Loucy (cell line): ENCODE measurements at regions not wholly inside any gene's neighbourhood (a gene's known extent, or its start where the extent isn't known, plus 50 kb on each side); places are given as distances from the start of the nearest gene placed in this dataset.
"Not testable (repeated sequence)": the region's sequence is repeated elsewhere in the genome, so short reads cannot be mapped to it uniquely, and the experiment has no call there.

ENCODE experiments used
- H2AFZ ChIP-seq: fragments of 200-600 bp; sonication (generic); 2 replicates; pipeline ENCODE4 v1.6.0; 2016; ENCODE audit warnings: antibody characterized with exemption, mild to moderate bottlenecking, low read length, moderate library complexity
- H3F3A ChIP-seq: fragments of 200-600 bp; 2 replicates; pipeline ENCODE4 v1.6.0; 2016; ENCODE audit warnings: antibody characterized with exemption, low read depth, mild to moderate bottlenecking
- H3K27me3 ChIP-seq: fragments of 200-600 bp; sonication (generic); 2 replicates; pipeline ENCODE4 v1.6.1; 2014; ENCODE audit warnings: low read length, mild to moderate bottlenecking; ENCODE audit not compliant: insufficient read depth, poor library complexity, severe bottlenecking
- H3K36me3 ChIP-seq: fragments of 200-600 bp; sonication (generic); 2 replicates; pipeline ENCODE4 v1.6.1; 2016; ENCODE audit warnings: low read length; ENCODE audit not compliant: insufficient read depth
- H3K4me1 ChIP-seq: fragments of 200-600 bp; sonication (generic); 2 replicates; pipeline ENCODE4 v1.5.1; 2014; ENCODE audit warnings: low read length, mild to moderate bottlenecking; ENCODE audit not compliant: insufficient read depth, poor library complexity, severe bottlenecking
- H3K4me2 ChIP-seq: fragments of 200-600 bp; sonication (generic); 2 replicates; pipeline ENCODE4 v1.6.0; 2014; ENCODE audit warnings: antibody characterized with exemption, low read length, low read depth, mild to moderate bottlenecking; ENCODE audit not compliant: poor library complexity, severe bottlenecking
- H3K4me3 ChIP-seq: fragments of 200-600 bp; sonication (generic); 2 replicates; pipeline ENCODE4 v1.5.1; 2014; ENCODE audit warnings: low read length, mild to moderate bottlenecking, mixed read lengths; ENCODE audit not compliant: poor library complexity, severe bottlenecking
- H3K79me2 ChIP-seq: fragments of 200-600 bp; sonication (generic); 2 replicates; pipeline ENCODE4 v1.6.1; 2014; ENCODE audit warnings: low read length; ENCODE audit not compliant: insufficient read depth
- H3K9ac ChIP-seq: fragments of 200-600 bp; sonication (generic); 2 replicates; pipeline ENCODE4 v1.6.0; 2014; ENCODE audit warnings: mild to moderate bottlenecking, low read depth, low read length, moderate library complexity; ENCODE audit not compliant: poor library complexity, severe bottlenecking
- H3K9me2 ChIP-seq: fragments of 200-600 bp; sonication (generic); replicated peaks from 2 replicates; pipeline ENCODE4 v1.6.1; 2016; ENCODE audit warnings: low read depth, low read length, mixed read lengths
- H3K9me3 ChIP-seq: fragments of 200-600 bp; sonication (generic); 2 replicates; pipeline ENCODE4 v1.6.1; 2014; ENCODE audit warnings: mild to moderate bottlenecking, antibody characterized with exemption, low read length, low read depth; ENCODE audit not compliant: insufficient read depth
- H4K20me1 ChIP-seq: fragments of 200-600 bp; sonication (generic); 2 replicates; pipeline ENCODE4 v1.6.0; 2014; ENCODE audit warnings: antibody characterized with exemption, low read length, mild to moderate bottlenecking; ENCODE audit not compliant: insufficient read depth, poor library complexity, severe bottlenecking
- CTCF ChIP-seq: fragments of 200-600 bp; sonication (generic); conservative IDR thresholded peaks from 2 replicates; pipeline ENCODE4 v1.5.1; 2014; ENCODE audit warnings: mild to moderate bottlenecking, antibody characterized with exemption, low read length
- EZH2phosphoT487 ChIP-seq: fragments of 200-600 bp; IDR thresholded peaks from 2 replicates; pipeline ENCODE4 v1.6.1; 2018; ENCODE audit warnings: antibody characterized with exemption, mild to moderate bottlenecking, moderate library complexity, borderline replicate concordance

GRCh38 chr16:26830428-26831127, 236.1 kb upstream of the C16orf82 start:
- Histone ChIP-seq H3K4me2 (no peak overlapping the region), H3K36me3 (no peaks in the 10 kb centered on the region), H3K79me2 (no peaks in the 10 kb centered on the region), H3K9me2 (no peaks in the 10 kb centered on the region), H3K27me3 (no peaks in the 10 kb centered on the region), H3K9me3 (no peaks in the 10 kb centered on the region), H3K4me3 (no peak overlapping the region), H3F3A (no peaks in the 10 kb centered on the region), H3K4me1 (no peaks in the 10 kb centered on the region), H3K9ac (no peak overlapping the region), H4K20me1 (no peaks in the 10 kb centered on the region), H2AFZ (no peak overlapping the region)
- TF ChIP-seq CTCF (no peak), EZH2phosphoT487 (no peak)

GRCh38 chr16:26836114-26836513, 230.6 kb upstream of the C16orf82 start:
- H3K36me3 ChIP-seq, H3K4me3 ChIP-seq, H3K9ac ChIP-seq, H3K9me2 ChIP-seq, H3K9me3 ChIP-seq, H3K27me3 ChIP-seq, H3F3A ChIP-seq, H2AFZ ChIP-seq, H3K4me2 ChIP-seq, H4K20me1 ChIP-seq, H3K79me2 ChIP-seq, H3K4me1 ChIP-seq: not testable (repeated sequence)

- no peaks in the 10 kb centered on the region for H3K9me2 ChIP-seq
- H3K4me1 ChIP-seq = no peaks in the 10 kb centered on the region
- H3K79me2 ChIP-seq = no peaks in the 10 kb centered on the region
- H3K27me3 ChIP-seq = no peaks in the 10 kb centered on the region
- H4K20me1 ChIP-seq = no peaks in the 10 kb centered on the region
- H3K9me3 ChIP-seq = no peaks in the 10 kb centered on the region
- no peak overlapping the region for H3K9ac ChIP-seq
- H3K4me2 ChIP-seq = no peak overlapping the region
- no peaks in the 10 kb centered on the region for H3F3A ChIP-seq
- H3K36me3 ChIP-seq = no peaks in the 10 kb centered on the region
- TF ChIP-seq CTCF = no peak
- no peak for TF ChIP-seq EZH2phosphoT487
- no peak overlapping the region for H2AFZ ChIP-seq
- H3K4me3 ChIP-seq = no peak overlapping the region
Observed at GRCh38 chr16:26838931-26839330, 227.8 kb upstream of the C16orf82 start.

GRCh38 chr16:26840691-26841090, 226.0 kb upstream of the C16orf82 start:
- Histone ChIP-seq H3K9me3 (no peaks in the 10 kb centered on the region), H2AFZ (no peak overlapping the region), H4K20me1 (no peaks in the 10 kb centered on the region), H3K36me3 (no peaks in the 10 kb centered on the region), H3K27me3 (no peaks in the 10 kb centered on the region), H3K9ac (no peak overlapping the region), H3K4me1 (no peaks in the 10 kb centered on the region), H3K79me2 (no peaks in the 10 kb centered on the region), H3K4me3 (no peak overlapping the region), H3K4me2 (no peak overlapping the region), H3F3A (no peaks in the 10 kb centered on the region), H3K9me2 (no peaks in the 10 kb centered on the region)
- no peak for TF ChIP-seq CTCF
